Stimulated activated CD8-positive, alpha-beta memory T cell treated with anti-CD3 and anti-CD28 coated beads, Interleukin-12 subunit alpha, Interleukin-12 subunit beta, amount 100 ng/mL, for 24 hours (primary cell): ENCODE measurements at regions not wholly inside any gene's neighbourhood (a gene's known extent, or its start where the extent isn't known, plus 50 kb on each side); places are given as distances from the start of the nearest gene placed in this dataset.
"Not testable (repeated sequence)": the region's sequence is repeated elsewhere in the genome, so short reads cannot be mapped to it uniquely, and the experiment has no call there.

Source experiments
- DNase-seq: peaks from one replicate; pipeline ENCODE4 v3.0.0-alpha.2; 2020; ENCODE audit errors: extremely low read depth

DNA sequence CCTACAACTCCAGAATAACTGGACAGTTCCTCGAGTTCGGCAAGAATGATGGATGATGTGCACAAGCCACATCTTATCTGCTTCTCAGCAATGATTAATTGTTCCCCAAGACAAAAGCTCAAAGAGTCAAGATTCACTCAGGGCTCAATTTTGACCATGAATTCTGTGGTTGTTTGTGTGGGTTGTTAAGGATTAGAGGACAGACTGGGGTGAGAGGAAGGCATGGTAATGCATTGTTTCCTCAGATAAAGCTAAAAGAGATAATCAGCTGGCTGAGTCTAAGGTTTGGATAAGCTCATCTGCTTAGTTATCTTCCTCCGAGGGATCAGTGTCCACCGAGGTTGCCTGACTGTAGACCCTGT is 161.0 kb downstream of the CPEB2 start:
- no peak for DNase-seq

DNA sequence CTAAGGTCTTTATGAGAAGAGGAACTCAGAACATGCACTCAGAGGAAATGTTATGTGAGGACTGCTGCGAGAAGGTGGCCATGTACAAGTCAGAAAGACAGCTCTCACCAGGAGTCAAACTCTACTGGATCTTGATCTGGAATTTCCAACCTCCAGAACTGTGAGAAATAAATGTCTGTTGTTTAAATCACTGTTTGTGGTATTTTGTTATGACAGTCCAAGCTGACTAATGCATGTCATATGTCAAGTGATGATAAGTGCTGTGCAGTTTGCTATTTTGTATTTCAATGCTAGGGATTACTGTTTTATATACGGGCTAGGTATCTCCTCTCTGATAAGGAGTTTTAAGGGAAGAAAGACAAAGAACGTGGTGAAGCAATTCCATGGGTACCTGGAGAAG is 162.3 kb downstream of the CPEB2 start:
- DNase-seq, result no peak

DNA sequence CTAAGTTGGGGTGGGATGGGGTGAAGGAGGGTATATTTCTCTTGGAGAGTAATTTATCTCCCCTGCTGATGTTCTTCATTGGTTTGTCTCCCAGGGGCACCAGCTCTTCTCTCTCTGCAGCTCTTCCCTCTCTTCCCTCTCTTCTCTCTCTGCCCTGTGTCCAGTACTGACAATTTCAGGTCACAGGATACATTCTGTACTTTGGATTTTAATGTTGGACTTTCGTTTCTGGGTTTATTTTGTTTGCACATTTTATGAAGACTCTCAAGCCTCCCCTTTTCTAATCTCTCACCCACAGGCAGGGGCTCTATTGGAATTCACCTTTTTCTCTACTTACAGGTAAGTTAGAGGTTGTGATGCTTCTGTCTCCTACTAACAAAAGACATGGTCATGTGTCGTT is 165.5 kb downstream of the CPEB2 start:
- no peak for DNase-seq

DNA sequence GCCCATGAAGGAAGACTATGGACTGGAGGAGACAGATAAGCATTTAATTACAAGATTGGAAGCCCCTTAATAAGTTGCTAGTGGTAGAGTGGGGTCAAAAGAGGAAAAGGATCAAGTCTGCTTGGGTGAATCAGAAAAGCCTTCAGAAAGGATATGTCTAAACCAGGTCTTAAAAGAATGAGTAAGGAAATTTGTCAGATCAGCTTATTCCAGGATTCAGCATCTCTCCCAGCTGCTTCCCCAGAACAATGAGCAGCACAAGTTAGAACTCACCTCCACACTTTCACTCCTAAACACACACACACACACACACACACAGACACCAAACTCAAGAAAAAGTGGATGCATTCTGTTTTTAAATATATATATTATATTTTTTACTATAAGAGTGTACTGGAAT is 166.5 kb downstream of the CPEB2 start:
- no peak for DNase-seq

DNA sequence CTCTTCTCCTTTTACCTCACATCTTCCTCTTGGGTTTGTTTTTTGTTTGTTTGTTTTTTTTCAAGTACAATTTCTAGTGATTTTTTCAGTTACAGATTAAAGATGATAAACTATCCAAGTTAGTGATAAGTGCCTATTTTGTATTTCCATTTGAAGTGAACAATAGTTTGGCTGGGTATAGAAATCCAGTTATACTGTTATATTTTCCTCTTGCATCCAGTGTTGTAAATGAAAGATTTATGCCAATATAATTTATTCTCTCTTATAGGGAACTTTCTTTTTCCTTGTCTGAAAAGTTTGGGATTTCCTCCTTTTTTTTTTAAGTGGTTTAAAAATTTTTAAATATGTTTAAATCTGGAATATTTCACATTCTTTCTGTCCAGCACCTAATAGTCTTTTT is 169.4 kb downstream of the CPEB2 start:
- DNase-seq, result no peak

DNA sequence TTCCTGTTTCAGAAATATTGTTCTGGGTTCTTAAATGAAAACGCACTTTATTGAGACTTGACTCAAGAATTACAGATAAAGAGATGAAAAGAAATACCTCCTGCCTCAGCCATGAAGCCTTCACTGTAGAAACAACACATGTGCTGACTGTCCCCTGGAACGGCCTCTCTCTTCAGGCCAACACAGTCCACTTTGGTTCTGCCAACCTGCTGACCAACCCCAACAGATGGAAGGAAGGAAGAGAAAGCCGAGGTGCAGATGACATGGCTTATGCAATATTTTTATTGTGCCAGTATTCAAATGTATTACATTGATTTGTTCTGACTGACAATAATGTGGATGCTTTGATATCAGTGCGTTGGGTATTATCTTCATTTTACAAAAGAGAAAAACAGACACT is 171.0 kb downstream of the CPEB2 start:
- no peak for DNase-seq

- not testable (repeated sequence) for DNase-seq
Observed at GRCh38 chr4:15174168-15174567, 171.9 kb downstream of the CPEB2 start.

GRCh38 chr4:15179842-15180241 is 177.6 kb downstream of the CPEB2 start:
- not testable (repeated sequence) for DNase-seq

DNA sequence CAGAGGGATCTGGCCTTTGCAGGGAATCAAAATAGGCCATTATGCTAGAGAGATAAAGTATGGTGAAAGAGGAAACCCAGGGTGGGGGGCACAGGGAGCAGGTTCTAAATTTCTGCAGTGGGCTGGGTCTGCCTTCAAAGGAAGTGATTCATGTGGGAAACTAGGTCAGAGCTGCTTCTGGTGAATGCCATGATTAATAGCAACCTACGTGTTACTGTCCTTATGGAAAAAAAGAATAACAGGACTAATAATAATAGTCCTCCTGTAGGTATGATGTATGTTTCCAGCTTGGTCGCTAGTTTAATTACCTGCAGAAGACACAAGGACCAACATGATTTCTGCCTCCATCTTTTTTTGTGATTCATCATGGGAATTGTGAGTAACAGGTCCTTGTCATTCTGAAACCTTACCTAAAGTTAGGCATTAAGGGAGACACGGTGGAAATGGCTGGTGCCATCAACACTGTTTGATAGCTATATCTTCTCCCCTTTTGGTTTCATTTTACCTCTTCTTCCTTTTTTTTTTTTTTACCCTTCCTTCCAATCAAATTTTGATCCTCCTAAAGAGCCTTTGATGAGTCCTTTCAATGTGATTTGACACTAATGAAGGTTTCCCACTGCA is 180.4 kb downstream of the CPEB2 start:
- DNase-seq, result no peak

- DNase-seq, result no peak
Observed at GRCh38 chr4:15186149-15186548, 183.9 kb downstream of the CPEB2 start.

DNA sequence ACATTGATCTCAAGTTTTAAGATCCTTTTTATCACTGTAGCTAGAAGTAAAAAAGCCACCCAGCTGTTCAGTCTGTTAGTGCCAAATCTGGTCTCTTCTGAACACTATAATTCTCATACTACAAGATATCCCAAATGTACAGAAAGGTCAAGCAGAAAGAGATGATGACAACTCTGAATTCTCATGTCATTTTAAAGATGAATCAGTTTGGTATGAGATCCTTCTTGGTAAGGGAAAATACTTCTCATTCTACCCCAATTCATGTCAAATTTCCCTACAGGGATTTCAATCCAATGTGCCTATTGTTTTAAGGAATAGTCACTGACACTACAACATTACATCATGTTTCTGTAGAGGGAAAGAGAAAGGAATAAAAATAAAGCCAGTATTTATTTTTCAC is 184.5 kb downstream of the CPEB2 start:
- no peak for DNase-seq

DNA sequence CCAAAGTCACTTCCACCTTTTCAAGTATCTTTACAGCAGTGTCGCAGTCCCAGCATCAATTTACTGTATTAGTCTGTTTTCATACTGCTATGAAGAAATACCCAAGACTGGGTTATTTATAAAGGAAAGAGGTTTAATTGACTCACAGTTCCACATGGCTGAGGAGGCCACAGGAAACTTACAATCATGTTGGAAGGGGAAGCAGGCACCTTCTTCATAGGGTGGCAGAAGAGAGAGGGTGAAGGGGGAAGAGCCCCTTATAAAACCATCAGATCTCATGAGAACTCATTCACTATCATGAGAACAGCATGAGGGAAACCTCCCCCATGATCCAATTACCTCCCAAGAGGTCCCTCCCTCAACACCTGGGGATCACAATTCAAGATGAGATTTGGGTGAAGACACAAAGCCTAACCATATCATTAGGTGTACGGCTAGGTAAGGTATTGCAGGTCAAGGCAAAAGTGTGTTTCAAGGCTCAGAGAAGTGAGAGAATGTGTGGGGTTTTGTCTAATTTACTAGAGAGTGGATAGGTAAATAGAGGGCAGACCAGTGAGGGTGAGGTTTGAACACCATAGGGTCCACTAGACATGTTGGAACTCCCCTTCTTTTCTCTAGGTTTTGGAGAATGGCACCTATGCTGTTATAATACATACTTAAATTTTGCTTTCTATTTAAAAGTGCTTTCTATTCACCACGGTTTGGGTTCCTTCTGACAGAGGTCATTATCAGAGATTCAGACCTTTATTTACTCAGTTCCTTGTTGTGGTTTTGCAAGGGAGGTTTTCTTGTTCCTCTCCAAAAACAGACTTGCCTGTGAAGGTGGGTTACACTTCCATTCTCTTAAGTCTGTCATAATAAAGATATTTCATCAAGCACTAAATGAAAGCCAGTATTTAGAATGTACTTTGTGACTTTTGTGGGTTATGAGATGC is 186.6 kb downstream of the CPEB2 start:
- DNase-seq, result no peak

DNA sequence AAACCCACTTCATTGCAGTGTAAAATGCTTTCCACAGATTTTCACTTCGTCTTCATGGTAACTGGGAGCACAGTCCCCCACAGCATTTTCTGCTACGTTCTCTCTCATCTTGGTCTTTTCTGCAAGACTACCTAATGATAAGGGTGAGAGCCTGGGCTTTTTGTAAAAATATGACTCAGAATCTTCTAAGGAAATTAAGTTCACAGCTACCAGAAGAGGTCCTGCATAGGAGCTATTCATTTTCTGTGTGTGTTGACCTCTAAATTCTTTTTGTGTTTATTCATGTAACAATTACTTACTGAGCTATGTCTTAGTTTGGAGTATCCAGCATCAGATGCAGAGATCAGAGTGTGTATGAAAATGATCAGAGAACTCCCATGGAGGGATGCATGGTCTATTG is 192.2 kb downstream of the CPEB2 start:
- DNase-seq, result no peak

GRCh38 chr4:15197005-15197404 is 194.7 kb downstream of the CPEB2 start:
- DNase-seq, result no peak

DNA sequence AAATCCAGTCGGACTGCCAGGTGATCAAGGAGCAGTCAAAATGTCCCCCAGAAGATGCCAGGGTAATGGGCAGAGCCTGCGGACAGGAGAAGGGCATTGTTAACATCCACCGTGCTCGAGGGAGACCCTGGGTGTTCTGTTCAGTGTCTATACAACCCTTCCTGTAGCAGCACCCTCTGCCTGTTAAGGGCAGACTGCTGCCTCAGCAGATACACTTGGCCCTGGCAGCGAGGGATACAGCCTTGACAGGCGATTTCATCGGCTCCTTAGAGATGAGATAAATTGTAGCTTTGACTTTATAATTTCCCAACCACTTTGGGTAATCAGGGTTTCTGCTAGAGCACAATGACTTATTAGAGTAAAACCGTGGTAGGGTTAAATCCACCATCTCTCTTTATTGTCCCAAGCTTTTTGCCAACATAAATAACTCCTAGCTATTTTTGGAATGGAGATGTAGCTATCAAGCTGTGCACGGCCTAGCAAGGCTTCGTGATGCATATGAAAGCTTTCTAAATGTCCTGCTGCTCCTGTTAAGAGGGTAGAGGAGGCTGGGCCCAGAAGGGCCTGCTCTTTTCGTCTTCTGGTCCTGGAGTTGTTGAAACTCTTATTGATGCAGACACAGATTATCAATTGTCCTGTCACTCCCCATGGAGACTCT is 195.9 kb downstream of the CPEB2 start:
- DNase-seq, result no peak

GRCh38 chr4:15201782-15202181 is 199.5 kb downstream of the CPEB2 start:
- no peak for DNase-seq

GRCh38 chr4:15202481-15202880 is 200.2 kb downstream of the CPEB2 start:
- no peak for DNase-seq

DNA sequence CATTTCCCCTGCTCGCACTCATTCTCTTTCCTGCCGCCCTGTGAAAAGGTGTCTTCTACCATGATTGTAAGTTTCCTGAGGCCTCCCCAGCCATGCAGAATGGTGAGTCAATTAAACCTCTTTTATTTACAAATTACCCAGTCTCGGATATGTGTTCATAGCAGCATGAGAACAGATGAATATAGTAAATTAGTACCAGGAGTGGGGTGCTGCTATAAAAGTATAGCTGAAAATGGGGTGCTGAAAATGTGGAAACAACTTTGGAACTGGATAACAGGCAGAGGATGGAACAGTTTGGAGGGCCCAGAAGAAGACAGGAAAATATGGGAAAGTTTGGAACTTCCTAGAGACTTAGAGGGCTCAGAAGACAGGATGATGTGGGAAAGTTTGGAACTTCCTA is 204.2 kb downstream of the CPEB2 start:
- not testable (repeated sequence) for DNase-seq

GRCh38 chr4:15213302-15213970 is 211.2 kb downstream of the CPEB2 start:
- DNase-seq, result no peak

DNA sequence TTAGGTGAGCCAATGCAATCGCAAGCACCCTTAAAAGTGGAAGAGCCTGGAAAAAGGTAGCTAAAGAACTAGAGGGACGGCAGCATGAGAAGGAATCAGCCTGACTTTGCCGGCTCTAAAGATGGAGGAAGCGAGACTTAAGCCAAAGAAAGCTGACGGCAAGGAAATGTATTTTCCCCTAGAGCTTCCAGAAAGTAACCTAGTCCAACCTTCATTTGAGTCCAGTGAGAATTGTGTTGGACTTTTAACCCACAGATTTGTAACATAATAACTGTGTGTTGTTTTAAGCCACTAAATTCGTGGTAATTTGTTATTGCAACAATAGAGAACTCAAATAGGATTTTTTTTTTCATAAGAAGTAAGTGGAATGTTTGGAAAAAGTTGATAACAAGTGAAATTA is 212.7 kb upstream of the C1QTNF7 start:
- DNase-seq, result no peak

- no peak for DNase-seq
Observed at GRCh38 chr4:15226203-15226602, 201.6 kb upstream of the C1QTNF7 start.
